GM21381 (cell line): ENCODE measurements at regions not wholly inside any gene's neighbourhood (a gene's known extent, or its start where the extent isn't known, plus 50 kb on each side); places are given as distances from the start of the nearest gene placed in this dataset.
"Not testable (repeated sequence)": the region's sequence is repeated elsewhere in the genome, so short reads cannot be mapped to it uniquely, and the experiment has no call there.

Experiments used
- ATAC-seq: cut with Tn5 transposase; IDR thresholded peaks from one replicate; pipeline ENCODE4 v1.9.1; 2021; ENCODE audit warnings: mild to moderate bottlenecking, moderate library complexity; ENCODE audit not compliant: unreplicated experiment

GRCh38 chr17:70426752-70427151 is 257.4 kb downstream of the KCNJ2 start:
- ATAC-seq: no peak

GRCh38 chr17:70434536-70435490 is 265.5 kb downstream of the KCNJ2 start:
- no peak for ATAC-seq

GRCh38 chr17:70437656-70438055 is 268.3 kb downstream of the KCNJ2 start:
- ATAC-seq: no peak

GRCh38 chr17:70446446-70446845 is 277.1 kb downstream of the KCNJ2 start:
- no peak for ATAC-seq

- ATAC-seq: no peak
Observed at GRCh38 chr17:70447588-70447987, 278.3 kb downstream of the KCNJ2 start.

- not testable (repeated sequence) for ATAC-seq
Observed at GRCh38 chr17:70453075-70453474, 283.7 kb downstream of the KCNJ2 start.

GRCh38 chr17:70454377-70454776 is 285.0 kb downstream of the KCNJ2 start:
- ATAC-seq: no peak

GRCh38 chr17:70454908-70455307 is 285.6 kb downstream of the KCNJ2 start:
- ATAC-seq: no peak

- no peak for ATAC-seq
Observed at GRCh38 chr17:70464995-70465394, 295.7 kb downstream of the KCNJ2 start.

GRCh38 chr17:70468661-70469060 is 299.3 kb downstream of the KCNJ2 start:
- no peak for ATAC-seq

GRCh38 chr17:70473049-70473448 is 303.7 kb downstream of the KCNJ2 start:
- no peak for ATAC-seq

GRCh38 chr17:70476368-70476767 is 307.0 kb downstream of the KCNJ2 start:
- no peak for ATAC-seq

- no peak for ATAC-seq
Observed at GRCh38 chr17:70478902-70479301, 309.6 kb downstream of the KCNJ2 start.

GRCh38 chr17:70479779-70480178 is 310.4 kb downstream of the KCNJ2 start:
- no peak for ATAC-seq

GRCh38 chr17:70483624-70484023 is 314.3 kb downstream of the KCNJ2 start:
- ATAC-seq: no peak

GRCh38 chr17:70484050-70484449 is 314.7 kb downstream of the KCNJ2 start:
- ATAC-seq: no peak

GRCh38 chr17:70484496-70484895 is 315.2 kb downstream of the KCNJ2 start:
- ATAC-seq: no peak

- no peak for ATAC-seq
Observed at GRCh38 chr17:70492368-70492767, 323.0 kb downstream of the KCNJ2 start.

- no peak for ATAC-seq
Observed at GRCh38 chr17:70493277-70493874, 324.0 kb downstream of the KCNJ2 start.

GRCh38 chr17:70498631-70499030 is 329.3 kb downstream of the KCNJ2 start:
- ATAC-seq: no peak

GRCh38 chr17:70499067-70499786 is 329.9 kb downstream of the KCNJ2 start:
- no peak for ATAC-seq

GRCh38 chr17:70503449-70503848 is 334.1 kb downstream of the KCNJ2 start:
- no peak for ATAC-seq
